ENCODE measurements at regions not wholly inside any gene's neighbourhood (a gene's known extent, or its start where the extent isn't known, plus 50 kb on each side); places are given as distances from the start of the nearest gene placed in this dataset.

- no peak for TF ChIP-seq CTCF (IDR thresholded peaks at IDR 0.05)
- TF ChIP-seq SIN3A (IDR thresholded peaks at IDR 0.05; ENCODE audit: borderline replicate concordance, insufficient read depth, low read depth, low read length) = no peak
- no peak for TF ChIP-seq REST (IDR thresholded peaks at IDR 0.05; ENCODE audit: insufficient read depth in 1 of 2, low read depth in 2 of 2, low read length in 1 of 2)
- no peak for TF ChIP-seq TCF7L2 (IDR thresholded peaks at IDR 0.05; ENCODE audit: low read depth, low read length)
- no peak for TF ChIP-seq POLR2AphosphoS5 (IDR thresholded peaks at IDR 0.05; ENCODE audit: low read depth, low read length)
- intact Hi-C loops (cut with micrococcal nuclease; ENCODE audit: unreplicated experiment) = no loop called here
- in situ Hi-C loops (cut with HindIII; ENCODE audit: low pct_unique_long_range_greater_than_20kb, low sequenced_read_pairs) = no loop called here
- ATAC-seq (no peak), DNase-seq (ENCODE audit: low read depth, low spot score) (no peak)
- no peaks in the 10 kb centered on the region for H3K27me3 ChIP-seq (ENCODE audit: control insufficient read depth, insufficient read depth, low read length)
- H3K9me3 ChIP-seq (ENCODE audit: control insufficient read depth, insufficient read depth, low read depth, low read length) = no peaks in the 10 kb centered on the region
- no peak overlapping the region for H3K4me3 ChIP-seq (ENCODE audit: low read depth in 2 of 2, low read length in 2 of 2)
- POLR2A ChIA-PET = no interaction called here
- no peaks in the 10 kb centered on the region for H3K36me3 ChIP-seq (ENCODE audit: control insufficient read depth, insufficient read depth, low read length)
- no TSS peak for BruUV-seq (replicated peaks)
- H3K27ac ChIP-seq (ENCODE audit: low read length) = no peak overlapping the region
- H3K4me1 ChIP-seq (ENCODE audit: control insufficient read depth, insufficient read depth, low read length) = no peaks in the 10 kb centered on the region
- CTCF ChIA-PET = no interaction called here
These were observed 1125.7 kb downstream of the XPNPEP1 start for GRCh38 chr10:108797573-108797972.

GRCh38 chr10:108791794-108792474 lies 1131.4 kb downstream of the XPNPEP1 start:
- H3K9me3 ChIP-seq (ENCODE audit: control insufficient read depth, insufficient read depth, low read depth, low read length) = no peaks in the 10 kb centered on the region
- DNase-seq (ENCODE audit: low read depth, low spot score) (no peak), ATAC-seq (no peak)
- intact Hi-C loops (cut with micrococcal nuclease; ENCODE audit: unreplicated experiment) (no loop called here), in situ Hi-C loops (cut with HindIII; ENCODE audit: low pct_unique_long_range_greater_than_20kb, low sequenced_read_pairs) (no loop called here)
- H3K4me3 ChIP-seq (ENCODE audit: low read depth in 2 of 2, low read length in 2 of 2) = no peak overlapping the region
- ChIA-PET POLR2A (no interaction called here), CTCF (no interaction called here)
- no peaks in the 10 kb centered on the region for H3K27me3 ChIP-seq (ENCODE audit: control insufficient read depth, insufficient read depth, low read length)
- TF ChIP-seq SIN3A (IDR thresholded peaks at IDR 0.05; ENCODE audit: borderline replicate concordance, insufficient read depth, low read depth, low read length) = no peak
- TF ChIP-seq REST (IDR thresholded peaks at IDR 0.05; ENCODE audit: insufficient read depth in 1 of 2, low read depth in 2 of 2, low read length in 1 of 2) = no peak
- TF ChIP-seq CTCF (IDR thresholded peaks at IDR 0.05) = no peak
- no peak for TF ChIP-seq TCF7L2 (IDR thresholded peaks at IDR 0.05; ENCODE audit: low read depth, low read length)
- no peaks in the 10 kb centered on the region for H3K4me1 ChIP-seq (ENCODE audit: control insufficient read depth, insufficient read depth, low read length)
- BruUV-seq (replicated peaks) = no TSS peak
- H3K36me3 ChIP-seq (ENCODE audit: control insufficient read depth, insufficient read depth, low read length) = no peaks in the 10 kb centered on the region
- H3K27ac ChIP-seq (ENCODE audit: low read length) = no peak overlapping the region

Data from Panc1 (cell line).